Endothelial cell of umbilical vein (primary cell): ENCODE measurements at regions not wholly inside any gene's neighbourhood (a gene's known extent, or its start where the extent isn't known, plus 50 kb on each side); places are given as distances from the start of the nearest gene placed in this dataset.

Experiments used
- BruUV-seq: library from RNA; stranded (reverse); fragments of 400-500 nt; replicated peaks from 2 replicates; lab custom pipeline; 2021; lab: Mats Ljungman, UMichigan
- CTCF ChIA-PET: fragments of 300-600, 350-600 bp; sonication (Branson Sonifier 250); formaldehyde crosslinking; loops from one replicate; lab custom pipeline; 2021; ENCODE audit warnings: antibody characterized with exemption, inconsistent platforms; lab: Charles Lee
- POLR2A ChIA-PET: fragments of 300-600, 350-600 bp; sonication (Branson Sonifier 250); formaldehyde crosslinking; loops from one replicate; lab custom pipeline; 2021; ENCODE audit warnings: antibody characterized with exemption, inconsistent platforms; lab: Charles Lee
- DNase-seq: peaks from one replicate; pipeline ENCODE4 v3.0.0-alpha.2; 2011; ENCODE audit warnings: low read depth, low spot score
- FAIRE-seq: peaks from 2 replicates; lab custom pipeline; 2011; peaks lifted over from hg19 to GRCh38; lab: Jason Lieb, UNC
- H2AFZ ChIP-seq: 2 replicates; pipeline ENCODE4 v1.6.0; 2012; ENCODE audit warnings: low read depth, low read length, control low read depth, inconsistent platforms
- H3K27ac ChIP-seq: 2 replicates; pipeline ENCODE4 v1.5.1; 2011; ENCODE audit warnings: low read depth, mild to moderate bottlenecking, control low read depth, low read length, moderate library complexity; ENCODE audit not compliant: insufficient read depth
- H3K27me3 ChIP-seq, 2 experiments: 2 replicates each; pipeline versions ENCODE4 v1.6.0 to v1.6.1; 2011; ENCODE audit warnings: low read length in 2 of 2, mixed read lengths in 1 of 2; ENCODE audit not compliant: control insufficient read depth in 2 of 2, insufficient read depth in 2 of 2
- H3K36me3 ChIP-seq, 2 experiments: 2 replicates in 1 of 2; 3 replicates in 1 of 2; pipeline ENCODE4 v1.5.1; 2011; ENCODE audit warnings: low read length in 2 of 2, mild to moderate bottlenecking in 1 of 2, moderate library complexity in 1 of 2; ENCODE audit not compliant: control insufficient read depth in 2 of 2, insufficient read depth in 2 of 2; ENCODE audit errors: extremely low read depth in 1 of 2
- H3K4me1 ChIP-seq: 3 replicates; pipeline ENCODE4 v1.5.1; 2011; ENCODE audit warnings: mild to moderate bottlenecking, low read length; ENCODE audit not compliant: control insufficient read depth, insufficient read depth; ENCODE audit errors: extremely low read depth
- H3K4me2 ChIP-seq: 2 replicates; pipeline ENCODE4 v1.6.1; 2011; ENCODE audit warnings: low read length, control low read depth, mixed read lengths; ENCODE audit not compliant: insufficient read depth
- H3K4me3 ChIP-seq, 3 experiments: fragments of 200-600 bp in 1 of 3; sonication (generic), shearing (Covaris generic) in 1 of 3; replicated peaks in 1 of 3; 2 replicates each; pipeline ENCODE4 v1.5.1; 2011 to 2016; ENCODE audit warnings: control low read depth in 3 of 3, low read length in 3 of 3, mild to moderate bottlenecking in 2 of 3, inconsistent platforms in 1 of 3, low read depth in 1 of 3, moderate library complexity in 1 of 3; ENCODE audit not compliant: insufficient read depth in 1 of 3
- H3K79me2 ChIP-seq: 2 replicates; pipeline ENCODE4 v1.6.0; 2012; ENCODE audit warnings: low read length, inconsistent platforms; ENCODE audit not compliant: control insufficient read depth, insufficient read depth
- H3K9ac ChIP-seq: replicated peaks from 2 replicates; pipeline ENCODE3; 2011; ENCODE audit warnings: low read length, control low read depth; ENCODE audit not compliant: insufficient read depth; ENCODE audit errors: extremely low read depth
- H3K9me1 ChIP-seq: replicated peaks from 3 replicates; pipeline ENCODE4 v1.6.0; 2011; ENCODE audit warnings: mild to moderate bottlenecking, low read length; ENCODE audit not compliant: control insufficient read depth, insufficient read depth; ENCODE audit errors: extremely low read depth
- H3K9me3 ChIP-seq: replicated peaks from 2 replicates; pipeline ENCODE4 v1.5.1; 2012; ENCODE audit warnings: low read length, inconsistent platforms; ENCODE audit not compliant: control insufficient read depth, insufficient read depth
- H4K20me1 ChIP-seq: replicated peaks from 2 replicates; pipeline ENCODE3; 2011; ENCODE audit warnings: mild to moderate bottlenecking, low read length; ENCODE audit not compliant: control insufficient read depth, insufficient read depth; ENCODE audit errors: extremely low read depth
- CTCF ChIP-seq, 2 donors: IDR thresholded peaks; 1 replicate in 1 of 2; 2 replicates in 1 of 2; pipeline ENCODE4 v1.5.1; 2011; ENCODE audit warnings: low read length in 2 of 2, mild to moderate bottlenecking in 2 of 2, moderate library complexity in 2 of 2, control low read depth in 1 of 2, inconsistent platforms in 1 of 2, low read depth in 1 of 2; ENCODE audit not compliant: insufficient read depth in 1 of 2; ENCODE audit errors: extremely low read depth in 1 of 2
- EZH2 ChIP-seq: IDR thresholded peaks from 2 replicates; pipeline ENCODE4 v1.6.1; 2012; ENCODE audit warnings: borderline replicate concordance, low read depth, mild to moderate bottlenecking, moderate library complexity, low read length, inconsistent platforms; ENCODE audit not compliant: severe bottlenecking
- FOS ChIP-seq: IDR thresholded peaks from 2 replicates; pipeline ENCODE4 v1.6.1; 2011; ENCODE audit warnings: mild to moderate bottlenecking, low read length, moderate library complexity, borderline replicate concordance; ENCODE audit not compliant: insufficient read depth
- GATA2 ChIP-seq: IDR thresholded peaks from 2 replicates; pipeline ENCODE4 v1.7.0; 2011; ENCODE audit warnings: low read depth, mild to moderate bottlenecking, moderate library complexity, mixed read lengths, low read length; ENCODE audit not compliant: insufficient read length, insufficient read depth
- JUN ChIP-seq: IDR thresholded peaks from 2 replicates; pipeline ENCODE4 v1.6.1; 2011; ENCODE audit warnings: borderline replicate concordance, low read depth; ENCODE audit not compliant: insufficient read length, insufficient read depth
- MAX ChIP-seq: IDR thresholded peaks from 2 replicates; pipeline ENCODE4 v1.6.1; 2011; ENCODE audit not compliant: insufficient read depth, insufficient read length
- MYC ChIP-seq: IDR thresholded peaks from one replicate; pipeline ENCODE4 v1.6.1; 2011; ENCODE audit warnings: mild to moderate bottlenecking, low read depth, low read length
- POLR2A ChIP-seq: IDR thresholded peaks from 2 replicates; pipeline ENCODE4 v1.6.1; 2012; ENCODE audit warnings: low read depth, mild to moderate bottlenecking, control low read depth, low read length
- POLR2AphosphoS5 ChIP-seq: IDR thresholded peaks from 2 replicates; pipeline ENCODE4 v1.6.1; 2012; ENCODE audit warnings: low read depth, mild to moderate bottlenecking, control low read depth, low read length, moderate library complexity; ENCODE audit not compliant: insufficient read depth
- dilution Hi-C: fragments of 300-500 bp; cut with MboI; formaldehyde crosslinking; loops from one replicate; pipeline ENCODE4 v1.15.0; 2019; ENCODE audit warnings: low sequenced_read_pairs; ENCODE audit not compliant: extremely low pct_ligation_motif_present
- intact Hi-C: fragments of 100-400 bp; cut with micrococcal nuclease; formaldehyde crosslinking; loops from one replicate; pipeline ENCODE4 v1.10.0; 2022

GRCh38 chr2:58569475-58570185 is 328.5 kb upstream of the FANCL start:
- no peaks in the 10 kb centered on the region for H3K9me1 ChIP-seq
- H4K20me1 ChIP-seq, result no peaks in the 10 kb centered on the region
- H3K27ac ChIP-seq, result no peak overlapping the region
- FAIRE-seq (no peak), DNase-seq (no peak)
- dilution Hi-C loops, result no loop called here
- intact Hi-C loops, result no loop called here
- peaks cover 1% of the 10 kb centered on the region for H3K4me1 ChIP-seq
- ChIA-PET POLR2A (no interaction called here), CTCF (interaction anchor here (1.4 to 7.5 kb wide), 2 partner anchors 111 to 1980 kb away, joined by 3 to 305 read pairs; no protein-coding TSS in a partner anchor)
- no peak overlapping the region for H3K4me3 ChIP-seq
- TF ChIP-seq FOS (no peak), MAX (no peak), CTCF (IDR thresholded peaks at IDR 0.05; ENCODE audit: extremely low read depth in 1 of 2, insufficient read depth in 1 of 2, low read depth in 1 of 2, low read length in 2 of 2) (no peak), MYC (no peak), POLR2A (no peak), JUN (no peak), GATA2 (no peak), POLR2AphosphoS5 (no peak), EZH2 (no peak)
- H2AFZ ChIP-seq, result peak overlapping the region; percentile 76
- BruUV-seq, result no TSS peak
- H3K9me3 ChIP-seq, result no peaks in the 10 kb centered on the region
- H3K9ac ChIP-seq, result no peak overlapping the region
- no peaks in the 10 kb centered on the region for H3K27me3 ChIP-seq
- H3K36me3 ChIP-seq, result no peaks in the 10 kb centered on the region
- no peaks in the 10 kb centered on the region for H3K79me2 ChIP-seq
- H3K4me2 ChIP-seq, result no peak overlapping the region
